GDM1 (cell line): ENCODE measurements at regions not wholly inside any gene's neighbourhood (a gene's known extent, or its start where the extent isn't known, plus 50 kb on each side); places are given as distances from the start of the nearest gene placed in this dataset.

Source experiments
- DNase-seq: peaks from one replicate; lab custom pipeline; 2025; lab: John Stamatoyannopoulos, UW

DNA sequence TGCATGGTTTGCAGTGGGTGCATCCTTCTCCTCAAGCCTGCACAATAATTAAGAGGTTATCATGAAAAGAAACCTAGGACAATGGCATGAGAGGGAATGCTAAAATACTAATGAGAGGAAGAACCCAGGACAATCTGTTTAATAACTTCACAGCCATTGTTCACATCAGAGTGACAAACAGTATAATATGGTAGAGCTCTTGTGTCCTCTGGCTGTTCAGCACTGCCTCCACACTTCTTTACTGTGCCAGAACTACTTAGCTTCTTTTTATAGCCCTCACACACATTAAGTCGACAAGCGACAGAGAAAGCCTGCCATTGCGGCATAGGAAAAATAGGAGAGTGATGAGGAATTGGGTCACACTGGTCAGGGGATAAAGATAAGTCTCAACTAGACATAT lies 65.0 kb upstream of the MEIS2 start:
- DNase-seq, result no peak

- DNase-seq, result no peak
Observed at GRCh38 chr15:37166402-37166801, 66.1 kb upstream of the MEIS2 start.

GRCh38 chr15:37181339-37181738 lies 81.0 kb upstream of the MEIS2 start:
- no peak for DNase-seq

DNA sequence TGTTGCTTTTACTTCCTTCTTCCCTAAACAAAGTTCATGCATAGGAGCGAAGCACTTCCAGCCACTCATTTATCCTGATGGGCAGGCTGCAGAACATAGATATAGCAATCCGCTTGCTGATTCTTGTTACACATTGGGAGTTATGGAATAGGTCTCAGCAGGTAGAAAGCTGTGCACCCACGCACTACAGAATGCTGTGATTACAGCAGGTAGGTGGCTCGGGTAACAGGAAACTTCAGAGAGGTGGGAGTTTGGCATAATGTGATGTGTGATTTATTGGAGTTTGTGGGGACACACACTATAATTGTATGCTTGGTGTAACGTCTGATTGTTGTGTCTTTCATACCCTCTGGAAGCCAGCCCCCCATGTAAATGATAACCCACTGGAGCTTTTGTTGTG lies 99.2 kb upstream of the MEIS2 start:
- no peak for DNase-seq

DNA sequence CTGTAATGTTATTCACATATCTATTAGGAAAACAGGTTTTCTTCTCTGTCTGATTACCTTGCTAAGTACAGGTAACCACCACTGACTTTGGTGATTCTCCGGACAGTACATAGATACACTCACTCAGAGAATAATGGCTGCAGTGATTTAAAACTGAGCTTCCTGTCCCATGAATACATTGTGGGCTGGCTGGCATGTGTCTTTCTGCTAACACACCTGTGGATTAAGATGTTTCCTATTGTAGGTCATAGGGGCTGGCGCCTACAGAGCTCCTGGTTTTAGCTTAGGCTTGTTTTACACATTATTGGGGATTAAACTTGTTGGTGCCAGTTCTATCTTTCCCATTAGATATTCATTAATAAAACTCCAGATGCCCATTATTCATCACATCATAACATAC lies 102.7 kb upstream of the MEIS2 start:
- no peak for DNase-seq

GRCh38 chr15:37204692-37205091 lies 104.3 kb upstream of the MEIS2 start:
- DNase-seq, result no peak

- no peak for DNase-seq
Observed at GRCh38 chr15:37206690-37207089, 106.3 kb upstream of the MEIS2 start.

DNA sequence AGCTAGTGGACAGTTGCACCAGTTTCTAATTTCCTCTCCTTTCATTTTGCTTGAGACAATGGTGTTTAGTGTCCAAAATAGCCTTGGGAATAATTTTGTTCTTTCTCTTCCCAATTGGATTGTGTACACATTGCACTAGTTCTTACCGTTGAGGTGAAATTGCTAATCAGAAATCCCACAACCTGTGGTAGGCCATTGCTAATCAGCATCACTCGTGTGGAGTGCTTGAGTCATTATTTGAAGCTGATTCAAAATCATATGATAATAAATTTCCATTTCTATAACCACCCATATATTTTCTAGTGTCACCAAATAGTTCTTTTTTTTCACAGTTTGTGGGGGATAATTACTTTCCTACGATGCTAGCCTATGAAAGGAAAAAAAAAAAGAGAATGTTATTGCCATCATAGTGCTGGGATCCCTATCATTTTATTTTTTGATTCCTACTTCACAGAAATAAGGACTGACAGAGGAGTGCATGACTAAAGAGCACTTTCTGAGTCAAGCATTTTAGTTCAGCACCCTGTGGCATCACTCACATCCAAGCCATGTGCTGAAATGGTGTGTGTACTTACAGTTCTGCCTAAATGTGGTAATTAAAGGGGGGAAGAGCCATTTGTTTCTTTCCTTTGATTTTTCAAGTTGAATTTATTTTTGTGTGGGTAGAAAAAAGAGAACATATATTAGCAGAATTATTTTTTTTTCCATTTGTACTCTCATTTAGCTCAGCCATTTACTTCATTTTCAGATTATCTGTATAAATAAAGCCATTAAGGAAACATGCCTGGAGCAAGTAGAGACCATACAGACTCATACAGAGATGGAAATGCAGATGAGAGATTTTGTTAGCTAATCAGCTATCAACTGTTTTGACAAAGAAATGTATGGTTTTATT lies 108.0 kb upstream of the MEIS2 start:
- no peak for DNase-seq

- no peak for DNase-seq
Observed at GRCh38 chr15:37209041-37209363, 108.7 kb upstream of the MEIS2 start.

DNA sequence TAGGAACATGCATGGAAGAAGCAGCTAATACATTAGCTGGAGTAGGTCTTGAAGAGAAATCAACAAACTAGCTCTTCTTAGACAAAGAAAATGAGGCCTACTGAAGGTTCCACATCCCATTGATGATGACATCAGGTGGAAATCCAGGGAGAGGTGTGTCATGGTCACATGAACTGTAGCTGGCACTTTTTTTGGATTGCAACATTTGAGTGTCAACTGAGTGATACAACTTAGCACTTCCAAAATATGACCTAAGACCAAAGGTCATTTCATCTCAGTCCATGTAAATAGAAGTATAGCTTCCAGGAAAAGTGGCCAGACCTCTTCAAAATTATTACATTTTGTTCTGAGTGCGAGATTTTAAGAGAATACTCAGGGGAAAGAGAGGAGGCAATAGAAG lies 117.2 kb upstream of the MEIS2 start:
- no peak for DNase-seq

- no peak for DNase-seq
Observed at GRCh38 chr15:37218351-37218916, 118.1 kb upstream of the MEIS2 start.

GRCh38 chr15:37219211-37219701 lies 118.9 kb upstream of the MEIS2 start:
- DNase-seq, result no peak

DNA sequence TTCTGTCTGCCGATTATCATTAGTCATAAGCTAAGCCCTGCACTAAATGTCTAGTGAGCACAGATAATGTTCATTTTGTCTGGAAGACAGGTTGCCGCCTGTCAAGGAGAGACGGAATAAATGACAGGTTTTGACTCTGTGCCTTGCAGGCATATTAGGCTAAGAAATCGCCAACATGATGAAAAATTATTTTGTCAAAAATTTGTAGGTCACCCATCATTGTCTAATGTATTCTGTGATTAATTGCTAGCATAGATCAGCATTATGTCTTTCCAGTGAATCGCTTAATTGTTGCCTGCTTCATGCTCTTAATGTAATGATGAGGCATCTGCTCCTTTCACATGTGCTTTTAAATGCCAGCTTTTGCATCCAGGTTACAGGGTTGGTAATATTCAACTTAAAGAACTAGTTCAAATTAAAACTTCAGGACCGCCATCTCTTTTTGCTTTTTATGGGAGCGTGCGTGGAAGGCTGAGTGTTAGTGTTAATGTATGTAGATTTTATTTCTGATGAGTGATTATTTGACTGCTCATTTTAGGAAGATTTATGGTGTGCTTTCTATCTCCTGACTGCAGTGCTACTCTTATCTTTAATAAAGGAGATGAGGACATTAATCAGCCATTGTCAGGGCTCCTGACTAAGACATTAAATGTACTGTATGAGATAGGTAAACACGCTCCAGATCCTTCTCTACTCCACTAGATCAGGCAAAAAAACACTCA lies 120.8 kb upstream of the MEIS2 start:
- DNase-seq, result no peak

- no peak for DNase-seq
Observed at GRCh38 chr15:37221671-37222145, 121.4 kb upstream of the MEIS2 start.

DNA sequence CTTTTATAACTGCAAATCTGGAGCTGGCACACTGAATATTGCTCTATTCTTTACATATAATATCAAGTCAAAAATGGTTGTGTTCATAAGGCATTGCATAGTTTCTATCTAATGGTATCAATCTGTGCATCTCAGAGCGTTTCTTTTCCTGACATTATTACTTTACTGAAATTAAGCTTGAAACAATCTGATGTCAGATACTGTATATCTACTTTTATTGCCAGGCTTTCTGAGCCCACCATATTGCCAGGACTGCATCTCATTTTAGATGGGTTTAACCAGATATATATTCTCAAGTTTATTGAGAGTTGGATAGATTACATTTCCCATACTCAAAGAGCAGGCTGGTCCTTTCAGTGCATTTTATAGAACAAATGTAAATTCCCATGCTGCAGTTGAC lies 122.7 kb upstream of the MEIS2 start:
- DNase-seq, result no peak

- DNase-seq, result no peak
Observed at GRCh38 chr15:37229855-37230619, 129.7 kb upstream of the MEIS2 start.

- DNase-seq, result no peak
Observed at GRCh38 chr15:37245358-37245757, 145.0 kb upstream of the MEIS2 start.

- DNase-seq, result no peak
Observed at GRCh38 chr15:37246065-37246464, 145.7 kb upstream of the MEIS2 start.

- DNase-seq, result no peak
Observed at GRCh38 chr15:37246856-37247255, 146.5 kb upstream of the MEIS2 start.

DNA sequence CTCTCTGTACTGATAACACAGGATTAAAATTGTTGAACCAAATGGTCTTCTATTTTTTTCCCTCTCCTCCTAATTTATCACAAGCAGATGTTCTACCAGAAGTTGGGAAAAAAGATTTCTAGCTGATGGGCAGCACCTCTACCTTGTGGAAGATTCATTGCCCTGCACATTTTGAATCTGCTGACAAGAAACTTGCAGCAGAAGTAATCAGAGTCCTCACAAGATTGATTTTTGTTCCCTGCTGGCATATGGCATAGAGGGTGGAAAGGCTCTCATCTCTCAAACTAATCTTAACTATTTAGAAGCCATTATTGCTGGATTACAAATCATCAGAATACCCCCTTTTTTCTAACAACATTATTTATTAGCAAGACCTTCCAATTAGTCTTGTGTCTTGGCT lies 148.9 kb upstream of the MEIS2 start:
- no peak for DNase-seq

DNA sequence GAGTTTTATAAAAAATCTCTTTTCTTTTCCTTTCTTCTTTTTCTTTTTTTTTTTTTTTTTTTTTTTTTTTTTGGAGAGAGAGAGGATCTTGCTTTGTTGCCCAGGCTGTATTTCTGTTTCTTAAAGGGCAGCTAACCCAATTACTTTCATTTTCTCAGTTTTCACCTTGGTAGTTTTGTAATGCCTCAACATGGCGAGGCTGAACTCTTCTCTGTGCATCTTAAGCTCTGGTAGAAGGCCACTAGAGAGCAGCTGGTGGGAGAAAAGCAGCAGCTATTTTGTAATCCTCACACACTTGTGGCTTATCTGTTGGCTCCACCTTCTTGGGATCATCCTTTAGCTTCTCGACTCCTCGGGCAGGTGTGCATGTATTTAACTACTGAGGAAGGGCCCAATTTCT lies 152.2 kb upstream of the MEIS2 start:
- no peak for DNase-seq

DNA sequence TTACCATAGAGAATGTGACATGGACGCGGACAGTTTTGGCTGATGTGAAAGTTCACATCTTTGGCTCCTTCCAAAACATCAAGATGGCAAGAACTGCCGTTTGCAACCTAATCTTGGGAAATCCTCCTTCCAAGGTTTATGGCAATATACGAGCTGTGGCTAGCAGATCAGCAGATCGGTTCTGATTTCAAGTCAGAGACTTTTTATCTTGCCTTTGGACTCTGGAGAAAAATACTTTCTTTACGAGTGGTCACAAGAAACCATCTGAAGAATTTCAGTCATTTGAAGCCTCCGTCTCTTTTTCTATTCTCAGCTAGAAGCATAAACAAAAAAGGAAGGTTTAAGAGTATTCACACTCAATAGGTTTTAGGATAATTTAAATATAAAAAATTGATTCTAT lies 153.5 kb upstream of the MEIS2 start:
- DNase-seq, result no peak
